ENCODE measurements at regions not wholly inside any gene's neighbourhood (a gene's known extent, or its start where the extent isn't known, plus 50 kb on each side); places are given as distances from the start of the nearest gene placed in this dataset.

- no peak for DNase-seq
Observed at GRCh38 chr2:55973673-55974072, 50.1 kb upstream of the EFEMP1 start.

DNA sequence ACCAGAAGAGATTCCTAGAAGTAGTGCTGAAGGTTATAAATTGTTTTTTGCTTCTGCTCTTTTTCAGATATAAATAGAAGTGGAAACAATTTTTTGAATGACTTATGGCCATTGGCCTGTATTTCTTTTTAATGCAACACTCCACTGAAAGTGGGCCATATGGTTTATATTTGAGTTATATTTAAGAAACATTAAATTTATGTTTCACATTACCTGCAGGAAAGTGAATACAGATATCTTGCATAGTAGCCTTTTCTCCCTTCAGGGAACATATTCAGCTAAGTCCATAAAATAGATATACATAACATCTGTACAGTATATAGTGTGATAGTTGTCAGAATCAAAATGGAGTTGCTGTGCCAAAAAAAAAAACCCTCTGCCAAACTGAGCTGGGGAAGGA is 53.1 kb upstream of the EFEMP1 start:
- no peak for DNase-seq

- no peak for DNase-seq
Observed at GRCh38 chr2:55985406-55985805, 61.8 kb upstream of the EFEMP1 start.

GRCh38 chr2:55986001-55986400 is 62.4 kb upstream of the EFEMP1 start:
- DNase-seq = no peak

- peak; percentile 22 for DNase-seq
Observed at GRCh38 chr2:55986700-55987440, 63.3 kb upstream of the EFEMP1 start.

- no peak for DNase-seq
Observed at GRCh38 chr2:55989405-55989804, 65.8 kb upstream of the EFEMP1 start.

GRCh38 chr2:55992455-55992854 is 68.9 kb upstream of the EFEMP1 start:
- no peak for DNase-seq

- no peak for DNase-seq
Observed at GRCh38 chr2:55993685-55994084, 70.1 kb upstream of the EFEMP1 start.

DNA sequence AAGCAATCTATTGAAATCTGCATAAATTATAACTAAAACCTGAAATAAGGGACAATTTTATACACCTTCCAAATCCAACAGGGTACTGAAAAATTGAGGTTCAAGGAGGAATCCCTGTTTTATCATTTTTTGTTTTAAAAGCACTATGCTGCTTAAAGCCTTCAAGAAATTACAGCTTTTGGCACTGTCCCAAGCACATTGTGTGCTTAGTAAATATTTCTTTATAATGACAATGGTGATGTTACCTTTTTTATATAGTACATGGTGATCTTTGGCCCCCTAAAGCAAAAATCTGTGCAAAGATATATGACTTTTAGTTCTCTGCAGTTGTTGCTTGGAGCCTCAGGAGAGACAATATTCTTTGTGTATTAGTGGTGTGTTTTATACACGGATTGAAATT is 71.6 kb upstream of the EFEMP1 start:
- peak; percentile 66 for DNase-seq

GRCh38 chr2:55995902-55996301 is 72.3 kb upstream of the EFEMP1 start:
- no peak for DNase-seq

GRCh38 chr2:55999231-55999630 is 75.6 kb upstream of the EFEMP1 start:
- DNase-seq = no peak

GRCh38 chr2:55999790-56000189 is 76.2 kb upstream of the EFEMP1 start:
- DNase-seq = no peak

DNA sequence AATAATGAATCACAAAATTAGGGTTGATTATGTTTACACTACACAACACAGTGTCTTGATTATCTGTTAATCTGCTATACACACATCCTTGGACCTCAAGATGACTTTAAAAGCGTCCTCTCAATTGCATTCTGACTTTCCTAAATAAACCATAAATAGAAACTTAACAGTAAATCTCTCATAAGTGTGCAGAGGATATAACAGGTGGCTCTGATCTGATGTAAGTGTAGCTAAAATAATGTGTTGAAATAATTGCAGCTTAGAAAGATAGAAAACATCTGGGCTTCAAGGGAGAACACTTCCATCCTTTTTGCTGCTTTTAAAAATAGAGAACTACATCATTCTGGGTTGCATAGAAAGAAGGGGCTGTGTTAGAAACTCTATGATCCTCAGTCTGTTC is 78.4 kb upstream of the EFEMP1 start:
- DNase-seq = no peak

DNA sequence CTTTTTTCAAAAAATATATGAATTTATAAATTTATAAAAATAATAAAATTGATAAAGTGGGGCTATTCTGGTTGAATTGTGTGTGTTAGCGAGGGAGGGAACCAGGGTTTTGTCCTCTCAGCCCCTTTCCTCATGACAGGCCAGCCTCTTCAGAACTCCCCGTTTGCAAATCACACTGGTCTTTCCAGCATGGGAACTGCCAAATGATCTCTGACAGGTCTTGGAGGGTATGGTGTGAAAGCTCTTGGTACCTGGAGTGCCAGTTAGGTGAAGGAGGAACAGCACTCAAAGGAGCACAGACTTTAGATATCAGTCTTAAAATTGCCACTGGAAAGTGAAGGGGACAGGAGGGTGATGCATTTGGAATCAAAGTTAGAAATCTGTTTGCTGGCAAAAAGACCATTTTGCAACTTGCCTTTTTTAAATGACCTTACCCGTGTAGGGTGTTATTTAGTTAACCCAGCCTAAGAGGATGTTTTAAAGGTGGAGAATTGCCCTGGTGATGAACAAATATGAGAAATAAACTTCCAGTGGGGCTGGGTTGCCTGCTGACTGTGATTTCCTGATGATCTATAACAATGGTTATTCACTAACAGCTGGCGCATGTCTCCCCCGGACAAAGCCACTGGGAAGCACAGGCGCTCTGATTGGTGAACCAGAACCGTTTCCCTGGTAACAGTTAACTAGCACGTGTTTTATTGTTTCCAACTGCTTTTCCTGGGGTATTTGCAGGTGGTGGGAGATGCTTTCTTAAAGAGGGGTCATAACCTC is 85.3 kb upstream of the EFEMP1 start:
- peak; percentile 95 for DNase-seq

- peak; percentile 68 for DNase-seq
Observed at GRCh38 chr2:56009758-56010458, 86.3 kb upstream of the EFEMP1 start.

DNA sequence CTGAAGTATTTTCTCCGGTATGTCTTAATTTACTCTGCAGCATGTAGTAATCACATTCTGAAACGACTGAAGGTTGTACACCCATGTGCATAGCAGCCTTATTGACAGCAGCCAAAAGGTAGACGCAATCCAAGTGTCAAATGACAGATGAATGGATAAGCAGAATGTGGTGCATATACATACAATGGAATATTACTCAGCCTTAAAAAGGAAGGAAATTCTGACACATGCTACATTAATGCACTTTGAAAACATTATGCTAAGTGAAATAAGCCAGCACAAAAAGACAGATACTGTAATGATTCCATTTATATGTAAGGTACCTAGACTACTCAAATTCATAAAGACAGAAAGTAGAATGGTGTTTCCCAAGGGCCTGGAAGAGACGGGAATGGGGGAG is 88.0 kb upstream of the EFEMP1 start:
- DNase-seq = no peak

- DNase-seq = peak; percentile 46
Observed at GRCh38 chr2:56012221-56012765, 88.7 kb upstream of the EFEMP1 start.

DNA sequence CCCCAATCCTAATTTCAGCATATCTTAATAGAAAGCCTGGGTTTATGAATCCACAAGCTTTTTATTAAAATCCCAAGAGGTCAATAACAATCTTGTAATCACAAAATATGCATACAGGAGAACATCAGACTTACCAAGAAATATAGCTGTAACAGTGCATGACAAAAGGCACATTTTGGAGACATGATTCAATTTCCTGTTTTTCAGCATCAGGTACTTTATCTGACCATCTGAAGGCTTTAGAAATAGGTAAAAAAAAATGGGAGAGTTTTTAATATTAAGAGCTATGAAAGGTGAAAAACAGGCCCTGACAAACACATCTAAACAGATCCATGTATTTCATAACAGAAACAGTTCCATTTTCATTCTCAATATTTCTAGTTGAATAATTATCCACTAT is 89.9 kb upstream of the EFEMP1 start:
- DNase-seq = no peak

GRCh38 chr2:56014046-56014730 is 90.6 kb upstream of the EFEMP1 start:
- DNase-seq = peak; percentile 92

DNA sequence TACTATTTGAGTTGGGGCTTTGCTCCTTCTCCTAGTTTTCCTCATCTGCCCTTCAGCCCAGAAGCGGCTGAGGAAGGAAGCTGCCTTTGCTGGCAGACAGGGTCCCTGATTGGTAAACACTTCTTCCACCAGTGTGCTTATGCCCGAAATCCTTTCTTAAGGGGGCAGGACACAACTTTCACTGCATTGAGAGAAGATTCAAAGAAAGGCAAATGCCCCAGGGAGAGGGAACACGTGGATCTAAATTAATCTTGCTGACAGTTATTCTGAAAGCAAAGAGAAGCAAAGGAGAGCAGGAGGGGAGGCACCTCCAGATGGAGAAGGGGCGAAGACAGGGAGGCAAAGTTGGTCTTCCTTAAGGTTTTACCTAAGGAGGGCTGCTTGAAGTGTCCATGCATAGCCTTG is 92.1 kb upstream of the EFEMP1 start:
- peak; percentile 88 for DNase-seq

DNA sequence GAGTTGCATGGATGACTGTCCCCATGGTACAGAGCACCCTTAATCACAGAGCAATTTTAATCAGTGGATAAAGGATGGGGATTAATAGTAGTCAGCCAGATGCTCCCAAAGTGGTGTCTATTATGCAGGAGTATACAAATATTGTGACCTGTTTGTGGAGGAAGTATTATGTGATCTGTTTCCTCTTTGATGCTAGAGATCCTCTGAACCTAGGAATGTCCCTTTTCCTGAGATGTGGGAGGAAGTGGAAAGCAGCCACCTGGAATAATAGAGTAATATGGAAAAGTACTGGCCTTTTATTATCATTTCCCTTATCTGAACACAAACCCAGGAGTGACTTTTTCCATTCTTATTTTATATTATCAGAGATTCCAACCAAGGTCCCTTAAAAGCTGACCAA is 94.2 kb upstream of the EFEMP1 start:
- DNase-seq = peak; percentile 67

- DNase-seq = peak; percentile 97
Observed at GRCh38 chr2:56018267-56018666, 94.7 kb upstream of the EFEMP1 start.

DNA sequence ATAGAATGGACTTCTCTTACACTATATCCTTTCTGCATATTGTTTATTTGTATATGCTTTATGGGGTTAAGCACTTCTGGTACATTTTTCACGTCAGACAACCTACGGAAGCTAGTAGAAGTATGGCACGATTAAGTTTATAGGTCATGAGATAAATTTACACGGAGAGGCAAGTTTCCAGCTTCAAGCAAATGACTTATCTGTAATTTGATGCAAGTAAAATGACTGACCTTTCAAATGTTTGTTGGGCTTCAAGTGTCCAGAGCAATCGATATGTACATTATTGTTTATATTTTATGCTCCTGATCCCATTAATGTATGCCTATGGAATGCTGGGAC is 97.5 kb upstream of the EFEMP1 start:
- DNase-seq = peak; percentile 55

All from NCI-H69 (cell line).